ENCODE measurements at regions not wholly inside any gene's neighbourhood (a gene's known extent, or its start where the extent isn't known, plus 50 kb on each side); places are given as distances from the start of the nearest gene placed in this dataset.

DNA sequence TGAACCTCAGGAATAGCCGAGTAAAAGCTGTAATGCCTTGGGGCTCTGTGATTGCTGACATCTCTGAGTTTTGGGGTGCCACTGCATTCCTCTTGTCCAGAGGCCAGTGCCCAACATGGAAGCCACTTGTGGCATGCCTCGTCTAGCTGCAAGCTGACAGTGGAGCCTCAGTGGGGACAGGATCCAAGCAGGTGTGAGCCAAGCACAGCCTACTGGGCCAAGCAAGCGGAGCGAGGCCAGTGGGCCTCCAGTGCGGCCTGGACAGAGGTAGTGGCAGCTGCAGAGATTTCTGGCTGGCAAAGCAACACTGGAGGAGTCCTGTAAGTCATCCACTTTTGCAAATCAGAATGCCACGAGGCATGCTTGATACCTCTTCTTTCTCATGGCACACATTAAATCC, 1038.2 kb upstream of the CNTN5 start:
- no peaks in the 10 kb centered on the region for H3K36me3 ChIP-seq
- intact Hi-C loops (cut with DNase I): no loop called here
- no peak overlapping the region for H3K4me3 ChIP-seq
- no peaks in the 10 kb centered on the region for H3K9me3 ChIP-seq
- H3K27ac ChIP-seq: no peak overlapping the region
- ATAC-seq (no peak), DNase-seq (no peak)
- TF ChIP-seq, protein P1, sequence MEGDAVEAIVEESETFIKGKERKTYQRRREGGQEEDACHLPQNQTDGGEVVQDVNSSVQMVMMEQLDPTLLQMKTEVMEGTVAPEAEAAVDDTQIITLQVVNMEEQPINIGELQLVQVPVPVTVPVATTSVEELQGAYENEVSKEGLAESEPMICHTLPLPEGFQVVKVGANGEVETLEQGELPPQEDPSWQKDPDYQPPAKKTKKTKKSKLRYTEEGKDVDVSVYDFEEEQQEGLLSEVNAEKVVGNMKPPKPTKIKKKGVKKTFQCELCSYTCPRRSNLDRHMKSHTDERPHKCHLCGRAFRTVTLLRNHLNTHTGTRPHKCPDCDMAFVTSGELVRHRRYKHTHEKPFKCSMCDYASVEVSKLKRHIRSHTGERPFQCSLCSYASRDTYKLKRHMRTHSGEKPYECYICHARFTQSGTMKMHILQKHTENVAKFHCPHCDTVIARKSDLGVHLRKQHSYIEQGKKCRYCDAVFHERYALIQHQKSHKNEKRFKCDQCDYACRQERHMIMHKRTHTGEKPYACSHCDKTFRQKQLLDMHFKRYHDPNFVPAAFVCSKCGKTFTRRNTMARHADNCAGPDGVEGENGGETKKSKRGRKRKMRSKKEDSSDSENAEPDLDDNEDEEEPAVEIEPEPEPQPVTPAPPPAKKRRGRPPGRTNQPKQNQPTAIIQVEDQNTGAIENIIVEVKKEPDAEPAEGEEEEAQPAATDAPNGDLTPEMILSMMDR (IDR thresholded peaks at IDR 0.05): no peak
- no peaks in the 10 kb centered on the region for H3K4me1 ChIP-seq
- no peaks in the 10 kb centered on the region for H3K27me3 ChIP-seq (ENCODE audit: low read depth)

GRCh38 chr11:97989121-97989520, 1031.6 kb upstream of the CNTN5 start:
- DNase-seq (no peak), ATAC-seq (no peak)
- Histone ChIP-seq H3K27me3 (ENCODE audit: low read depth) (no peaks in the 10 kb centered on the region), H3K36me3 (no peaks in the 10 kb centered on the region), H3K4me1 (no peaks in the 10 kb centered on the region), H3K4me3 (no peak overlapping the region), H3K27ac (no peak overlapping the region), H3K9me3 (no peaks in the 10 kb centered on the region)
- intact Hi-C loops (cut with DNase I): no loop called here
- TF ChIP-seq, protein P1 (IDR thresholded peaks at IDR 0.05): no peak

DNA sequence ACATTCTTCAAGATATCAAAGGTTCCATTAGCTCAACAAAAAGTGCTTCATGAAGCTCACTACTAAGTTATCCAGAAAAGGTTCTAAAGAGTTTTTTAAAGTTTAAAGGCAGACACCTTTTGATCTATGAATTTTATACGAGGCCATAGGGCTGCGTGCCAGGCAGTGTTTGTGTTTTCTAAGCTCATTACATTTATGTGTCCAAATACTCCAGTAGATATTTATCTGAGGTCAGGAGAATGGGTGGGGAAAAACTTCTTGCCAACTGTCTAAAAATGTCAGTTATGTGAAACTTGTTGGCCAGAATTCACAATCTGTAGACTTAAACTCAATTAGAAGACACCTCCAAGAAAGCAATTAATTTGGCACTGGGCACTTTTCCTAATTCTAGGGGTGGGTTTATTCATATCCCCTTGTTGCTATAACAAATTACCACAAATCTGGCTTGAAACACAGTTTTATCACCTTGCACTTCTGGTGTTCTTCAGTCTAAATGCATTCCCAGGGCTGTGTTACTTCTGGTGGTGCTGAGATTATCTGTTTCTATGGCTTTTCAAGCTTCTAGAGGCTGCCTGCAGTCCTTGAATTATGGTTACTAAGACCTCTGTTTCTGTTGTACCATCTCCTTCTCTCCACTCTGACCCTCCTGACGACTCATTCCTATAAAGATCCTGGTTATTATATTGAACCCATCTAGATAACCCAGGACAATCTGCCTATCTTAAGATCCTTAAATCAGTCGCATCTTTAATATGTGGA, 1030.4 kb upstream of the CNTN5 start:
- intact Hi-C loops (cut with DNase I): no loop called here
- ATAC-seq (no peak), DNase-seq (no peak)
- H3K4me1 ChIP-seq: no peaks in the 10 kb centered on the region
- H3K9me3 ChIP-seq: no peaks in the 10 kb centered on the region
- no peaks in the 10 kb centered on the region for H3K27me3 ChIP-seq (ENCODE audit: low read depth)
- H3K27ac ChIP-seq: no peak overlapping the region
- no peak overlapping the region for H3K4me3 ChIP-seq
- TF ChIP-seq, protein P1 (IDR thresholded peaks at IDR 0.05): no peak
- H3K36me3 ChIP-seq: no peaks in the 10 kb centered on the region

DNA sequence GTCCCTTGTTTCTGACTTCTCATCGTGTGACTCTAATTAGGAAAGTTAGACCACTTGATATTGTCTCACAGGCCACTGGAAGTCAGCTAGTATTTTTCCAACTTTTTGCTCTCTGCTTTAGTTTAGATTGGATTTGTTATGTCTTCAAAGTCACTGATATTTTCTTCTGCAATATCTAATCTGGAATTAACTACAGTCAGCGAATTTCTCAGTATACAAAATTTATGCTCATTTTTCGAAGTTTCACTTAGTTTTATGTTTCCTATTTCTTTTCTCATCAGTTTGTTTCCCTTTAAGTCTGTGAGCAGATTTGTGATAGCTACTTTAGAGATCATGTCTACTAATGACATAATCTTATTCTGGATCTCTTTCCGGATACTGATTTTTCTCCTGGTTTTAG, 1027.2 kb upstream of the CNTN5 start:
- DNase-seq (no peak), ATAC-seq (no peak)
- Histone ChIP-seq H3K27me3 (ENCODE audit: low read depth) (no peaks in the 10 kb centered on the region), H3K36me3 (no peaks in the 10 kb centered on the region), H3K9me3 (no peaks in the 10 kb centered on the region), H3K4me3 (no peak overlapping the region), H3K27ac (no peak overlapping the region), H3K4me1 (no peaks in the 10 kb centered on the region)
- intact Hi-C loops (cut with DNase I): no loop called here
- TF ChIP-seq, protein P1 (IDR thresholded peaks at IDR 0.05): no peak

DNA sequence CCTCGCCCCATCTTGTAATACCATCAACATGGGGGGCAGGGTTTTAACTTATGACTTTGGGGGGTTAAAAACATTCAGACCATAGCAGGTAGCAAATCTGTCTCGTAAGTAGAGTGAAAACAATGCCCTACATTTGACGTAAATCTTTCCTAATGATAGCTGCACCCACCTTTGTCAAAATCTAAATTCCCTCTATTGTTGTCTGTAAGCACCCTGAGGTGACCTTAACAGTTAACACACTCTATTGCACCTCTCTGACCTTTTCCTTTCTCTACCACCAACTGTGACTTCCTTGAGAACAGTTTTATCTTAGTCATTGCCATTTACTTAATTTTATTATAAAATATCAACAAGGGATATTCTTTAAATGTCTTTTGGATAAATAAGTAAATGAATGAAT, 1024.9 kb upstream of the CNTN5 start:
- TF ChIP-seq, protein P1 (IDR thresholded peaks at IDR 0.05): no peak
- H3K27ac ChIP-seq: no peak overlapping the region
- DNase-seq (no peak), ATAC-seq (no peak)
- H3K4me1 ChIP-seq: no peaks in the 10 kb centered on the region
- intact Hi-C loops (cut with DNase I): no loop called here
- no peak overlapping the region for H3K4me3 ChIP-seq
- no peaks in the 10 kb centered on the region for H3K9me3 ChIP-seq
- H3K27me3 ChIP-seq (ENCODE audit: low read depth): no peaks in the 10 kb centered on the region
- H3K36me3 ChIP-seq: no peaks in the 10 kb centered on the region
